CD1c-positive myeloid dendritic cell (primary cell): ENCODE measurements at regions not wholly inside any gene's neighbourhood (a gene's known extent, or its start where the extent isn't known, plus 50 kb on each side); places are given as distances from the start of the nearest gene placed in this dataset.

ENCODE experiments used
- DNase-seq: peaks from one replicate; pipeline ENCODE4 v3.0.0-alpha.2; 2016; ENCODE audit errors: extremely low spot score

GRCh38 chr15:25563596-25563995, 124.8 kb upstream of the UBE3A start:
- no peak for DNase-seq

GRCh38 chr15:25557926-25558325, 119.1 kb upstream of the UBE3A start:
- DNase-seq = no peak

- no peak for DNase-seq
These were observed 117.3 kb upstream of the UBE3A start for GRCh38 chr15:25556136-25556535.

- no peak for DNase-seq
These were observed 115.8 kb upstream of the UBE3A start for GRCh38 chr15:25554640-25555039.

GRCh38 chr15:25548600-25548999, 109.8 kb upstream of the UBE3A start:
- DNase-seq = no peak

GRCh38 chr15:25545889-25546288, 107.1 kb upstream of the UBE3A start:
- no peak for DNase-seq

GRCh38 chr15:25545017-25545416, 106.2 kb upstream of the UBE3A start:
- DNase-seq = no peak

- no peak for DNase-seq
These were observed 105.3 kb upstream of the UBE3A start for GRCh38 chr15:25544076-25544475.

- no peak for DNase-seq
These were observed 104.4 kb upstream of the UBE3A start for GRCh38 chr15:25543196-25543595.

- DNase-seq = no peak
These were observed 102.4 kb upstream of the UBE3A start for GRCh38 chr15:25541228-25541627.

- no peak for DNase-seq
These were observed 98.2 kb upstream of the UBE3A start for GRCh38 chr15:25536801-25537611.

- no peak for DNase-seq
These were observed 97.0 kb upstream of the UBE3A start for GRCh38 chr15:25535866-25536265.

GRCh38 chr15:25534293-25534692, 95.5 kb upstream of the UBE3A start:
- no peak for DNase-seq

GRCh38 chr15:25532269-25533140, 93.7 kb upstream of the UBE3A start:
- DNase-seq = no peak

GRCh38 chr15:25529774-25530173, 91.0 kb upstream of the UBE3A start:
- DNase-seq = no peak

- no peak for DNase-seq
These were observed 88.3 kb upstream of the UBE3A start for GRCh38 chr15:25527118-25527517.

GRCh38 chr15:25525741-25526140, 86.9 kb upstream of the UBE3A start:
- DNase-seq = no peak

GRCh38 chr15:25515633-25516032, 76.8 kb upstream of the UBE3A start:
- DNase-seq = no peak

- DNase-seq = no peak
These were observed 75.7 kb upstream of the UBE3A start for GRCh38 chr15:25514522-25514921.

GRCh38 chr15:25512957-25513356, 74.1 kb upstream of the UBE3A start:
- DNase-seq = no peak

- DNase-seq = no peak
These were observed 71.3 kb upstream of the UBE3A start for GRCh38 chr15:25510146-25510545.

- DNase-seq = no peak
These were observed 70.9 kb upstream of the UBE3A start for GRCh38 chr15:25509703-25510102.
